ENCODE measurements at regions not wholly inside any gene's neighbourhood (a gene's known extent, or its start where the extent isn't known, plus 50 kb on each side); places are given as distances from the start of the nearest gene placed in this dataset.

DNA sequence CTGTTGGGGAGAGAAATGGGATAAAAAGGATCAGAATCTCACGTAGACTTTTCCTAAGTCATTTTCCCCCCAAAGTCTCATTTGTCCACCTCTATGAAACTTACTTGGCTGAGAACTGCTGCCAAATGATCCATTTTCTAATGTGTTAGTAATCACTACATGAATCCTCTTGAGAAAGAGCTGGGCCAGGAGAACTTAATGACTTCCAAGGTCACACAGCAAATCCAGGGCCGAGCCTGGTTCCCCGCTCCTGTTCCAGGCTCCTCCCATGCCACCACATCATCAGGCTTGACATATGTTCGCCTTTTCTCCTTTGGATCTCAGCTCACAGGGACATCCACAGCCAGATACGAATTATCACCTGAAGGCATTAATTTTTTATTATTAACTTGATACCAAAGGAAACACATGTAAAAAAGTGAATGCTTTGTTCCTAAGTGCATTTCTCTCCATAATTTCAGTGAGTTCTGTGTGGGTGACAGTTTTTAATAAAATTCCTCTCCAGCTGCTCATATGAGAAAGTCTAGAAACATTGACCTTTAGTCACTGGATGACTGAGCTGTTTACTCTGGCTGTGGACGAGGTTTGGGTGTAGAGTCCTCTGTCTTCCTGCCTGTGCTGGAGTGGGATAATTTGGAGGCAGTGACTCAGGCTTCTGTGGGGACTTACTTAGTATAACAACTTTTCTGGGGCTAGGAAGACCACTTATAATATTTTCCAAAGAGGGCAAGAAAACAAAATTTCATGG, 276.3 kb downstream of the PAX1 start:
- no peaks in the 10 kb centered on the region for H3K9me3 ChIP-seq (replicated peaks; ENCODE audit: control insufficient read depth, insufficient read depth, low read depth, low read length)
- in situ Hi-C loops (cut with MboI) = no loop called here
- ATAC-seq = no peak

DNA sequence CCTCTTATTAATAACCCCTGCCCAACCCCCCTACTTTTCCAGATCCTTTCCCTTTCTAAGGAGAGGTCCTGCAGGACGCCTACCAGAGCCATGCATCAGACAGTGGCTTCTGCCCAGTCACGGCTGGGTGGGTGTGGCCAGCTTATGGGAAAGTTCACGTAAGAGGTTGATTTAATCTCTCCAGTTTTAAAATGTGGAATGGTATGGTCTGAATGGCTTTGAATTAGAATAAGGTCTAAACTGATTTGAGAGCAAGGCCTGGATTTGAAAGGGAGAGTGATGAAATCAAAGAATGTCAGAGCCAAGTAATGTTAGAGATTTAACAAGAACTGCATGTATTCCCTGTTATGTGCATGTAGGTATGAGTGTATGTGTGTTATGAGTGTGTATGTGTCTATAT, 275.7 kb downstream of the PAX1 start:
- Histone ChIP-seq H3K79me2 (ENCODE audit: control insufficient read depth, insufficient read depth, low read length) (no peaks in the 10 kb centered on the region), H4K20me1 (replicated peaks; ENCODE audit: control insufficient read depth, insufficient read depth, low read length) (no peaks in the 10 kb centered on the region), H3K9ac (ENCODE audit: insufficient read depth in 1 of 2, low read depth in 2 of 2, low read length in 2 of 2) (no peak overlapping the region), H3K36me3 (ENCODE audit: control insufficient read depth, insufficient read depth, low read length) (no peaks in the 10 kb centered on the region), H3K27ac (ENCODE audit: extremely low read depth, low read depth, low read length) (no peak overlapping the region), H2AFZ (ENCODE audit: low read depth, low read length) (no peak overlapping the region), H3K4me1 (replicated peaks in 1 of 2; ENCODE audit: control insufficient read depth in 2 of 2, insufficient read depth in 2 of 2, low read length in 2 of 2) (no peaks in the 10 kb centered on the region), H3K4me3 (no peak overlapping the region), H3K4me2 (ENCODE audit: insufficient read depth, low read length) (no peak overlapping the region), H3K9me1 (ENCODE audit: control insufficient read depth, insufficient read depth, low read length) (no peaks in the 10 kb centered on the region), H3K27me3 (ENCODE audit: control insufficient read depth in 2 of 2, insufficient read depth in 2 of 2, low read length in 2 of 2) (no peaks in the 10 kb centered on the region), H3K9me3 (replicated peaks; ENCODE audit: control insufficient read depth, insufficient read depth, low read depth, low read length) (no peaks in the 10 kb centered on the region)
- no TSS peak for BruUV-seq (replicated peaks)
- TF ChIP-seq ZNF174 (CRISPR knock-in tag; IDR thresholded peaks at IDR 0.05) (no peak), CHCHD3 (CRISPR knock-in tag; IDR thresholded peaks at IDR 0.05) (no peak), ARHGAP35 (IDR thresholded peaks at IDR 0.05; ENCODE audit: partially characterized antibody) (no peak), ZNF707 (CRISPR knock-in tag; conservative IDR thresholded peaks at IDR 0.05) (no peak), ZNF551 (CRISPR knock-in tag; IDR thresholded peaks at IDR 0.05) (no peak), ZBTB17 (CRISPR knock-in tag; IDR thresholded peaks at IDR 0.05) (no peak), RBM17 (IDR thresholded peaks at IDR 0.05; ENCODE audit: borderline replicate concordance, low read depth, low read length) (no peak), FOXK1 (CRISPR knock-in tag; IDR thresholded peaks at IDR 0.05; ENCODE audit: borderline replicate concordance) (no peak)
- TF ChIP-seq, protein P1, sequence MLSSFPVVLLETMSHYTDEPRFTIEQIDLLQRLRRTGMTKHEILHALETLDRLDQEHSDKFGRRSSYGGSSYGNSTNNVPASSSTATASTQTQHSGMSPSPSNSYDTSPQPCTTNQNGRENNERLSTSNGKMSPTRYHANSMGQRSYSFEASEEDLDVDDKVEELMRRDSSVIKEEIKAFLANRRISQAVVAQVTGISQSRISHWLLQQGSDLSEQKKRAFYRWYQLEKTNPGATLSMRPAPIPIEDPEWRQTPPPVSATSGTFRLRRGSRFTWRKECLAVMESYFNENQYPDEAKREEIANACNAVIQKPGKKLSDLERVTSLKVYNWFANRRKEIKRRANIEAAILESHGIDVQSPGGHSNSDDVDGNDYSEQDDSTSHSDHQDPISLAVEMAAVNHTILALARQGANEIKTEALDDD (IDR thresholded peaks at IDR 0.05) = no peak
- TF ChIP-seq, protein P2, sequence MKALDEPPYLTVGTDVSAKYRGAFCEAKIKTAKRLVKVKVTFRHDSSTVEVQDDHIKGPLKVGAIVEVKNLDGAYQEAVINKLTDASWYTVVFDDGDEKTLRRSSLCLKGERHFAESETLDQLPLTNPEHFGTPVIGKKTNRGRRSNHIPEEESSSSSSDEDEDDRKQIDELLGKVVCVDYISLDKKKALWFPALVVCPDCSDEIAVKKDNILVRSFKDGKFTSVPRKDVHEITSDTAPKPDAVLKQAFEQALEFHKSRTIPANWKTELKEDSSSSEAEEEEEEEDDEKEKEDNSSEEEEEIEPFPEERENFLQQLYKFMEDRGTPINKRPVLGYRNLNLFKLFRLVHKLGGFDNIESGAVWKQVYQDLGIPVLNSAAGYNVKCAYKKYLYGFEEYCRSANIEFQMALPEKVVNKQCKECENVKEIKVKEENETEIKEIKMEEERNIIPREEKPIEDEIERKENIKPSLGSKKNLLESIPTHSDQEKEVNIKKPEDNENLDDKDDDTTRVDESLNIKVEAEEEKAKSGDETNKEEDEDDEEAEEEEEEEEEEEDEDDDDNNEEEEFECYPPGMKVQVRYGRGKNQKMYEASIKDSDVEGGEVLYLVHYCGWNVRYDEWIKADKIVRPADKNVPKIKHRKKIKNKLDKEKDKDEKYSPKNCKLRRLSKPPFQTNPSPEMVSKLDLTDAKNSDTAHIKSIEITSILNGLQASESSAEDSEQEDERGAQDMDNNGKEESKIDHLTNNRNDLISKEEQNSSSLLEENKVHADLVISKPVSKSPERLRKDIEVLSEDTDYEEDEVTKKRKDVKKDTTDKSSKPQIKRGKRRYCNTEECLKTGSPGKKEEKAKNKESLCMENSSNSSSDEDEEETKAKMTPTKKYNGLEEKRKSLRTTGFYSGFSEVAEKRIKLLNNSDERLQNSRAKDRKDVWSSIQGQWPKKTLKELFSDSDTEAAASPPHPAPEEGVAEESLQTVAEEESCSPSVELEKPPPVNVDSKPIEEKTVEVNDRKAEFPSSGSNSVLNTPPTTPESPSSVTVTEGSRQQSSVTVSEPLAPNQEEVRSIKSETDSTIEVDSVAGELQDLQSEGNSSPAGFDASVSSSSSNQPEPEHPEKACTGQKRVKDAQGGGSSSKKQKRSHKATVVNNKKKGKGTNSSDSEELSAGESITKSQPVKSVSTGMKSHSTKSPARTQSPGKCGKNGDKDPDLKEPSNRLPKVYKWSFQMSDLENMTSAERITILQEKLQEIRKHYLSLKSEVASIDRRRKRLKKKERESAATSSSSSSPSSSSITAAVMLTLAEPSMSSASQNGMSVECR (CRISPR knock-in tag; IDR thresholded peaks at IDR 0.05) = no peak
- POLR2A ChIA-PET = no interaction called here
- 7% methylated on average over 3 of the region's 3 CpGs for WGBS (ENCODE audit: insufficient coverage, low coverage, missing lambda C conversion rate)
- intact Hi-C loops (cut with micrococcal nuclease) (no loop called here), in situ Hi-C loops (cut with MboI) (no loop called here)
- ATAC-seq = no peak
- DNase-seq (ENCODE audit: extremely low read depth in 1 of 4, low spot score in 3 of 4) = no peak
- CTCF ChIA-PET (ENCODE audit: low intra/inter-chr PET ratio) = no interaction called here
- FAIRE-seq = no peak

More for the DNA sequence above, 276.3 kb downstream of the PAX1 start:
- Histone ChIP-seq H3K9ac (ENCODE audit: insufficient read depth in 1 of 2, low read depth in 2 of 2, low read length in 2 of 2) (no peak overlapping the region), H3K4me1 (replicated peaks in 1 of 2; ENCODE audit: control insufficient read depth in 2 of 2, insufficient read depth in 2 of 2, low read length in 2 of 2) (no peaks in the 10 kb centered on the region), H3K27me3 (ENCODE audit: control insufficient read depth in 2 of 2, insufficient read depth in 2 of 2, low read length in 2 of 2) (no peaks in the 10 kb centered on the region), H3K36me3 (ENCODE audit: control insufficient read depth, insufficient read depth, low read length) (no peaks in the 10 kb centered on the region), H3K27ac (ENCODE audit: extremely low read depth, low read depth, low read length) (no peak overlapping the region), H3K4me2 (ENCODE audit: insufficient read depth, low read length) (no peak overlapping the region), H4K20me1 (replicated peaks; ENCODE audit: control insufficient read depth, insufficient read depth, low read length) (no peaks in the 10 kb centered on the region), H3K9me1 (ENCODE audit: control insufficient read depth, insufficient read depth, low read length) (no peaks in the 10 kb centered on the region), H2AFZ (ENCODE audit: low read depth, low read length) (no peak overlapping the region), H3K4me3 (no peak overlapping the region), H3K79me2 (ENCODE audit: control insufficient read depth, insufficient read depth, low read length) (no peaks in the 10 kb centered on the region)
- intact Hi-C loops (cut with micrococcal nuclease) = no loop called here
- POLR2A ChIA-PET = no interaction called here
- DNase-seq (ENCODE audit: extremely low read depth in 1 of 4, low spot score in 3 of 4) (no peak), FAIRE-seq (no peak)
- TF ChIP-seq SUPT5H (IDR thresholded peaks at IDR 0.05) = no peak
- no peak for TF ChIP-seq HDAC1 (IDR thresholded peaks at IDR 0.05)
- TF ChIP-seq FUS (optimal IDR thresholded peaks at IDR 0.05; ENCODE audit: low read depth, low read length) = no peak
- TF ChIP-seq ZNF431 (CRISPR knock-in tag; IDR thresholded peaks at IDR 0.05) = no peak
- CTCF ChIA-PET (ENCODE audit: low intra/inter-chr PET ratio) = no interaction called here
- no TSS peak for BruUV-seq (replicated peaks)
- WGBS (ENCODE audit: insufficient coverage, low coverage, missing lambda C conversion rate) = 1% methylated on average over 6 of the region's 6 CpGs

All from K562 (cell line).